K562 (cell line): ENCODE measurements at regions not wholly inside any gene's neighbourhood (a gene's known extent, or its start where the extent isn't known, plus 50 kb on each side); places are given as distances from the start of the nearest gene placed in this dataset.

Experiments used
- ARID1B ChIP-seq: fragments of 450-650 bp; IDR thresholded peaks from 2 replicates; pipeline ENCODE4 v1.6.1; 2016; ENCODE audit warnings: antibody characterized with exemption, mild to moderate bottlenecking, inconsistent platforms
- BRF1 ChIP-seq: IDR thresholded peaks from 3 replicates; pipeline ENCODE4 v1.6.1; 2011; ENCODE audit warnings: borderline replicate concordance, mild to moderate bottlenecking; ENCODE audit not compliant: insufficient read length; ENCODE audit errors: extremely low read depth
- CBFA2T2 ChIP-seq: fragments of 450-650 bp; conservative IDR thresholded peaks from 2 replicates; pipeline ENCODE4 v1.6.1; 2017; ENCODE audit warnings: mild to moderate bottlenecking
- E2F6 ChIP-seq, 2 experiments: IDR thresholded peaks; 2 replicates each; pipeline ENCODE4 v1.6.1; 2011; ENCODE audit warnings: borderline replicate concordance in 1 of 2, control low read depth in 1 of 2, low read depth in 1 of 2, low read length in 1 of 2, mild to moderate bottlenecking in 1 of 2, mixed read lengths in 1 of 2, moderate library complexity in 1 of 2; ENCODE audit not compliant: insufficient read depth in 1 of 2, insufficient read length in 1 of 2, poor library complexity in 1 of 2, severe bottlenecking in 1 of 2; ENCODE audit errors: extremely low read depth in 1 of 2
- IRF1 ChIP-seq: sonication (generic); formaldehyde crosslinking; IDR thresholded peaks from 2 replicates; pipeline ENCODE4 v1.8.0; 2022; ENCODE audit warnings: missing genetic modification reagents, mild to moderate bottlenecking, borderline replicate concordance
- L3MBTL2 ChIP-seq: fragments of 450-650 bp; IDR thresholded peaks from 2 replicates; pipeline ENCODE4 v1.6.1; 2016; ENCODE audit warnings: mild to moderate bottlenecking, moderate library complexity
- MECOM ChIP-seq: fragments of 250-450 bp; sonication (Bioruptor Pico); IDR thresholded peaks from 2 replicates; pipeline ENCODE4 v1.8.0; 2022; ENCODE audit warnings: inconsistent platforms
- NFE2L1 ChIP-seq: fragments of 450-650 bp; IDR thresholded peaks from 2 replicates; pipeline ENCODE4 v1.6.1; 2016; ENCODE audit warnings: missing genetic modification characterization, low read depth, mild to moderate bottlenecking, missing compliant biosample characterization, moderate library complexity, borderline replicate concordance
- PBX2 ChIP-seq, 2 experiments: IDR thresholded peaks in 1 of 2; conservative IDR thresholded peaks in 1 of 2; 2 replicates each; pipeline ENCODE4 v1.6.1; 2016; ENCODE audit warnings: low read depth in 2 of 2, mild to moderate bottlenecking in 1 of 2, missing compliant biosample characterization in 1 of 2, missing genetic modification characterization in 1 of 2, moderate library complexity in 1 of 2
- ZNF224 ChIP-seq: sonication (generic); formaldehyde crosslinking; IDR thresholded peaks from 2 replicates; pipeline ENCODE4 v1.8.0; 2022; ENCODE audit warnings: mild to moderate bottlenecking, missing genetic modification reagents

DNA sequence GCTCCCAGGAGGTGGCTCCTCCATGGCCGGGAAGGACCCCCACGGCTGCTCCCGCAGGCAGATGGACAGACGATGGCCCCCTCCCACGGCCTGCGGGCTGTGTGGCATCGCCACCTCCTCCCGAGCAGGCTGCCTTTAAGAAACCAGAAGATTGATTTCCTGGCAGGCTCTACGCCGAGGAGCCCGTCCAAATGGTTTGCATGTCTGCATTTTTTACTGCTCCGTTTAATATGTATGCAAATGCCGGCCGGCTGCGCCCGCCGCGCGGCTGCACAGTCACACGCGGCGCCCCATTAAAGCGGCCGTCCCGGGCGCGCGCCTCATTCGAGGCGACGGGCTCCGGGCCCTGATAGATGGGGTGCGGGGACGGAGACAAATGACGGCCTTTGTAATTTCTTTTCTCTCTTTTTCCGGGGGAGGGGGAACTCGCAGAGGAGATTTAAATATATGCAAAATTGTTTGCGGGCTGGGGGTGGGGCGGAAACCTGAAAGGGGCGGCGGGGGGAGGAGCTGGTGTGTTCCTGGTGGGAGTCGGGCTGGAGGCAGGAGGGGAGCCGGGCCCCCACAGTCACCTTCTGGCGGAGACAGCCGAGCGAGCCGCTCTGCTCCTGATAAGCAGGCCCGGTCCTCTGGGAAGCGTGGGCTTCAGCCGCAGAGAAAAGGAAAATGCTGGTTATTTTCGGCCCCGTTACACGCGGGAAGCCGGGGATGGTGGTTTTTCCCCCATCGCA is 158.7 kb upstream of the IER5L start (continued):
- TF ChIP-seq PBX2 (CRISPR knock-in tag; IDR thresholded peaks at IDR 0.05; ENCODE audit: low read depth) = no peak
- no peak for TF ChIP-seq PBX2 (tag; conservative IDR thresholded peaks at IDR 0.05; ENCODE audit: low read depth)
- TF ChIP-seq E2F6 (IDR thresholded peaks at IDR 0.05; ENCODE audit: borderline replicate concordance in 1 of 2, extremely low read depth in 1 of 2, insufficient read depth in 1 of 2, insufficient read length in 1 of 2, low read depth in 1 of 2, low read length in 1 of 2, poor library complexity in 1 of 2, severe bottlenecking in 1 of 2) = peak in 1 of 2 experiments; percentile 78
- TF ChIP-seq NFE2L1 (tag) = no peak
- no peak for TF ChIP-seq IRF1 (CRISPR knock-in tag)
- no peak for TF ChIP-seq BRF1
- TF ChIP-seq ARID1B = no peak
- TF ChIP-seq CBFA2T2 = no peak
- peak; percentile 70; the same call in 1 of the 2 replicates for TF ChIP-seq L3MBTL2
- TF ChIP-seq MECOM (CRISPR knock-in tag) = no peak
- no peak for TF ChIP-seq ZNF224
